Brain microvascular endothelial cell (primary cell): ENCODE measurements at regions not wholly inside any gene's neighbourhood (a gene's known extent, or its start where the extent isn't known, plus 50 kb on each side); places are given as distances from the start of the nearest gene placed in this dataset.

Source experiments
- DNase-seq: peaks from one replicate; pipeline ENCODE4 v3.0.0-alpha.2; 2020
- H3K27ac ChIP-seq: fragments of 250-450 bp; sonication (Bioruptor Pico); 2 replicates; pipeline ENCODE4 v1.5.1; 2020; ENCODE audit warnings: mild to moderate bottlenecking, moderate library complexity
- H3K27me3 ChIP-seq: fragments of 250-450 bp; sonication (Bioruptor Pico); replicated peaks from 2 replicates; pipeline ENCODE4 v1.5.1; 2020; ENCODE audit warnings: mild to moderate bottlenecking
- H3K36me3 ChIP-seq: fragments of 250-450 bp; sonication (Bioruptor Pico); replicated peaks from 2 replicates; pipeline ENCODE4 v1.5.1; 2020; ENCODE audit warnings: mild to moderate bottlenecking
- H3K4me3 ChIP-seq: 2 replicates; pipeline ENCODE4 v1.5.1; 2011; ENCODE audit warnings: low read depth, mild to moderate bottlenecking, control low read depth, low read length, moderate library complexity
- CTCF ChIP-seq: IDR thresholded peaks from 2 replicates; pipeline ENCODE4 v1.5.1; 2011; ENCODE audit warnings: low read depth, mild to moderate bottlenecking, moderate library complexity, low read length, control low read depth, inconsistent platforms; ENCODE audit errors: missing control alignments
- in situ Hi-C: cut with HindIII; loops from 2 replicates; pipeline ENCODE4 v1.10.0; 2017; ENCODE audit warnings: low sequenced_read_pairs, low pct_ligation_motif_present

- Histone ChIP-seq H3K27me3 (no peaks in the 10 kb centered on the region), H3K27ac (no peak overlapping the region), H3K4me3 (no peak overlapping the region), H3K36me3 (no peaks in the 10 kb centered on the region)
- in situ Hi-C loops: no loop called here
- TF ChIP-seq CTCF: no peak
- DNase-seq: no peak
Observed at GRCh38 chr5:89024045-89024444, 141.1 kb upstream of the MEF2C start.

- no peak for DNase-seq
- H3K27ac ChIP-seq: no peak overlapping the region
- TF ChIP-seq CTCF: no peak
- no peak overlapping the region for H3K4me3 ChIP-seq
- in situ Hi-C loops: no loop called here
- no peaks in the 10 kb centered on the region for H3K27me3 ChIP-seq
- no peaks in the 10 kb centered on the region for H3K36me3 ChIP-seq
Observed at GRCh38 chr5:89020926-89021610, 138.1 kb upstream of the MEF2C start.

- no peak for TF ChIP-seq CTCF
- in situ Hi-C loops: no loop called here
- no peak overlapping the region for H3K4me3 ChIP-seq
- no peaks in the 10 kb centered on the region for H3K27me3 ChIP-seq
- H3K36me3 ChIP-seq: no peaks in the 10 kb centered on the region
- no peak overlapping the region for H3K27ac ChIP-seq
- DNase-seq: no peak
Observed at GRCh38 chr5:89016741-89017303, 133.8 kb upstream of the MEF2C start.

- in situ Hi-C loops: no loop called here
- TF ChIP-seq CTCF: no peak
- no peak for DNase-seq
- Histone ChIP-seq H3K4me3 (no peak overlapping the region), H3K36me3 (no peaks in the 10 kb centered on the region), H3K27me3 (no peaks in the 10 kb centered on the region), H3K27ac (no peak overlapping the region)
Observed at GRCh38 chr5:89015409-89015808, 132.4 kb upstream of the MEF2C start.

- in situ Hi-C loops: no loop called here
- no peaks in the 10 kb centered on the region for H3K36me3 ChIP-seq
- TF ChIP-seq CTCF: no peak
- no peak for DNase-seq
- no peak overlapping the region for H3K4me3 ChIP-seq
- H3K27ac ChIP-seq: no peak overlapping the region
- no peaks in the 10 kb centered on the region for H3K27me3 ChIP-seq
Observed at GRCh38 chr5:89011778-89012711, 129.1 kb upstream of the MEF2C start.
